ENCODE measurements at regions not wholly inside any gene's neighbourhood (a gene's known extent, or its start where the extent isn't known, plus 50 kb on each side); places are given as distances from the start of the nearest gene placed in this dataset.
"Not testable (repeated sequence)": the region's sequence is repeated elsewhere in the genome, so short reads cannot be mapped to it uniquely, and the experiment has no call there.

DNA sequence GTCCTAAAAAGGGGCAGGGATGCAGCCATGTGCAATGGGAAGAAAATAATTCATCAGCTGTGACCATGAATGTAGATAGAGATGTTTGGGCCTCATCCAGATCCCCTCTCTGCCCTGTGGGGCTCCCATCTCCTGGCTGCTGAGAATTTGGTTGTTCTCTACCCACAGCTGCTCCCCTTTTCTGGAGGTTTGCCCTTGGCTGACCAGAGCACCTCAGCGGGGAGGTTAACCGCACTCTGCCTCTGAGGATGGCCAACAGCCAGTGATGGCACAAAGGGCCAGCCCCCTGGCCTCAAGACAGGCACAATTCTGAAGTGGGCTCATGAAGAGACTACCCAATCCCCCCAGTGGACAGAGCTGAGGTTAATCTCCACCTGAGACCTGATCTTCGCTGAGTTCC lies 61.5 kb upstream of the SERP2 start:
- TF ChIP-seq, protein P1, sequence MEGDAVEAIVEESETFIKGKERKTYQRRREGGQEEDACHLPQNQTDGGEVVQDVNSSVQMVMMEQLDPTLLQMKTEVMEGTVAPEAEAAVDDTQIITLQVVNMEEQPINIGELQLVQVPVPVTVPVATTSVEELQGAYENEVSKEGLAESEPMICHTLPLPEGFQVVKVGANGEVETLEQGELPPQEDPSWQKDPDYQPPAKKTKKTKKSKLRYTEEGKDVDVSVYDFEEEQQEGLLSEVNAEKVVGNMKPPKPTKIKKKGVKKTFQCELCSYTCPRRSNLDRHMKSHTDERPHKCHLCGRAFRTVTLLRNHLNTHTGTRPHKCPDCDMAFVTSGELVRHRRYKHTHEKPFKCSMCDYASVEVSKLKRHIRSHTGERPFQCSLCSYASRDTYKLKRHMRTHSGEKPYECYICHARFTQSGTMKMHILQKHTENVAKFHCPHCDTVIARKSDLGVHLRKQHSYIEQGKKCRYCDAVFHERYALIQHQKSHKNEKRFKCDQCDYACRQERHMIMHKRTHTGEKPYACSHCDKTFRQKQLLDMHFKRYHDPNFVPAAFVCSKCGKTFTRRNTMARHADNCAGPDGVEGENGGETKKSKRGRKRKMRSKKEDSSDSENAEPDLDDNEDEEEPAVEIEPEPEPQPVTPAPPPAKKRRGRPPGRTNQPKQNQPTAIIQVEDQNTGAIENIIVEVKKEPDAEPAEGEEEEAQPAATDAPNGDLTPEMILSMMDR (IDR thresholded peaks at IDR 0.05; ENCODE audit: low read depth, low read length) = no peak
- no peak for DNase-seq (ENCODE audit: low read depth in 2 of 2)
- H3K4me3 ChIP-seq (replicated peaks in 1 of 2; ENCODE audit: low read depth in 2 of 2, low read length in 2 of 2) = no peak overlapping the region

DNA sequence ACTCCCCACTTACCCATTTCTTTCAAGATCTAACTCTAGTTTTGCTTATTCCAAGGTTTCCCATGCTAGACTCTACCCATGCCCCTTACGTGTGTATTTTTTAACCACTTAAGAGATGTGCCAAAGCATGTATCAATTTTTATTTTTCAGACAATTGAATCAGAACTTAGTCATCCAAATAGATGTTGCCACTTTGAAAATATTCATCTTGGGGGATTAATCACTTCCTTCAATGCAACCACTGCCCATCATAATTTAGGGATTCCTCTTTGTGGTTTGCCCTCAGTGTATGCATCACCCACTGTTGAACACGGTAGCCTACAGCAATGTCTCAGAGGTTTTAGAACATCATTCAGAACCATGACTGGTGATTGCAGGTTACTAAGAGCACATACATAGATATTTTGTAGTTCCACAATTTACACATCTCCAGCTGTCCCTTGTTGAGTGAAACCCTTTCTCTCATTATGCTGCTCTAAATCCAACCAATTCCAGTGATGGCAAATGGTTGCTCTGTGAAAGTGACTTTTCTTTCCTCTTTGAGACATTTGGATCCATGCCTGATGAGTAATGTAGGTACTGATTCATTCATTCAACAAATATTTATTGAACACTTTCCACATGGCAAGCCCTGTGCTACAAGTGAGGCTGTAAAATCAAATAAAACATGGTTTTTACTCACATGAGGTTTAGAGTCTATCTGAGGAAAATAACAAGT lies 60.6 kb upstream of the SERP2 start:
- TF ChIP-seq, protein P1 (IDR thresholded peaks at IDR 0.05; ENCODE audit: low read depth, low read length) = no peak
- H3K4me3 ChIP-seq (replicated peaks in 1 of 2; ENCODE audit: low read depth in 2 of 2, low read length in 2 of 2) = no peak overlapping the region
- DNase-seq (ENCODE audit: low read depth in 2 of 2) = peak; percentile 63 to 94

DNA sequence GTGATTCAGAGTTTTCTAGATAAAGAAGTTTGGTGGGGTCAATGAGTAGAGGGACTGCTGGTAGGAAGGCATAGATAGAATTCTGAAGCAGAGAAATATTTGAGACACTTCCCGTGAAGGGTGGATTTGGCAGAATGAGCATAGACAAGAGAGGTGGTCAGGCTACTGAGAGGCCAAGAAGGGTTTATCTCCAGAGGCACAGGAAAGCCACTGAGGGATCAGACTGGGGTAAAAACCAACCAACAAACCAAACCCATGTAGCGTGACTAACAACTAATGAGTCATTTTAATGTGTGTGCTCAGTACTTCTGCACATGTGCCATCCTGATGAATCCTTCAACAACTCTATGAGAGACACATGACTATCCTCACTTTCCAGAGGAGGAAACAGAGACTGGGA lies 60.0 kb upstream of the SERP2 start:
- no peak overlapping the region for H3K4me3 ChIP-seq (replicated peaks in 1 of 2; ENCODE audit: low read depth in 2 of 2, low read length in 2 of 2)
- TF ChIP-seq, protein P1 (IDR thresholded peaks at IDR 0.05; ENCODE audit: low read depth, low read length) = no peak
- peak; percentile 46 to 90 for DNase-seq (ENCODE audit: low read depth in 2 of 2)

DNA sequence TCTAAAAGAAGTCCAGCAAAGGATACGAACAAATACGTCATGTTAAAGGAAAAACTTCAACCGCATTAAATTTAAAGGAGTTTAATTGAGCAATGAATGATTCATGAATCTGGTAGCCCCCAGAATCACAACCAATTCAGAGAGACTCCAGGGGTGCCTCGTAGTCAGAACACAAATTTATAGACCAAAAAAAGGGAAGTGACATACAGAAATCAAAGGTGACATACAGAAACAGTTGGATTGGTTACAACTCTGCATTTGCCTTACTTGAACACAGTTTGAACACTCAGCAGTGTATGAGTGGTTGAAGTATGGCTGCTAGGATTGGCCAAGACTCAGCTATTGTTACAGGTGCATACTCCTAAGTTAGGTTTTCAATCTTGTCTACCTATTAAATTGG lies 59.5 kb upstream of the SERP2 start:
- not testable (repeated sequence) for DNase-seq (ENCODE audit: low read depth in 2 of 2); H3K4me3 ChIP-seq (replicated peaks in 1 of 2; ENCODE audit: low read depth in 2 of 2, low read length in 2 of 2)

DNA sequence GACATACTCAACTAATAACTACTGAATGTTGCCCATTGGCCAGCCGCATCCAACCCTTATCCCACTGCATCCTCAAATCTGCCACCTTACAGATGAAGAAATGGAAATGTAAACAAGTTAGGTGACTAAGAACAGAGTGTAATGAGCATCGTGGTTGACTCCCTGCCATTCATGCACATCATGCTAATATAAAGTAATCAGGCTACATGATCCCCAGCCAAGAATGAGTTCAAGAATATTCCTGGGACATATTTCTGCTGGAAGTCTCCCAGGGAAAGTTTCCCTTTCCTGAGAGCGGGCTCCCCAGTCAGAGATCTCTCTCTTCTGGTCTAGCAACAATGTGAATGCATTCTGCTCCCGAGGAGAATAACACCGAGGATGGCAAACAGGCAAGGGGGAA lies 55.9 kb upstream of the SERP2 start:
- H3K4me3 ChIP-seq (replicated peaks in 1 of 2; ENCODE audit: low read depth in 2 of 2, low read length in 2 of 2) = no peak overlapping the region
- TF ChIP-seq, protein P1 (IDR thresholded peaks at IDR 0.05; ENCODE audit: low read depth, low read length) = no peak
- DNase-seq (ENCODE audit: low read depth in 2 of 2) = no peak

DNA sequence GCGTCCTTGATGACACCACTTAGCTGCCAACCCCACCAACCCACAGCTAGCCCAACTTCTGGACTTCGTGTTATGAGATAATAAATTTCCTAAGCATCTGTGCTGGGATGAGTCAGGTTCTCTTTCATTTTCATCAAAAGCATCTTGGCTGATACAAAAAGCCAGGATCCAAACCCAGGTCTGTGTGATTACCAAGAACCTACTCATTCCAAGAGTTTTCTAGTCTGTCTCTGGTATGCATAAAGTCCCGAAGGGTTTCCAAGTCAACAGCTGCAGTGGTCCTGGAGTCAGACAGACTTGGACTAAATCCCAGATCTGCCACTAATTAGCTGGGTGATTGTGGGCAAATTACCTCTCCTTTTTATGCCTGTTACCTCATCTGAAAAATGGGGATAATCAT lies 55.5 kb upstream of the SERP2 start:
- peak in 1 of 2 donors; percentile 44 for DNase-seq (ENCODE audit: low read depth in 2 of 2)
- TF ChIP-seq, protein P1 (IDR thresholded peaks at IDR 0.05; ENCODE audit: low read depth, low read length) = no peak
- H3K4me3 ChIP-seq (replicated peaks in 1 of 2; ENCODE audit: low read depth in 2 of 2, low read length in 2 of 2) = no peak overlapping the region

DNA sequence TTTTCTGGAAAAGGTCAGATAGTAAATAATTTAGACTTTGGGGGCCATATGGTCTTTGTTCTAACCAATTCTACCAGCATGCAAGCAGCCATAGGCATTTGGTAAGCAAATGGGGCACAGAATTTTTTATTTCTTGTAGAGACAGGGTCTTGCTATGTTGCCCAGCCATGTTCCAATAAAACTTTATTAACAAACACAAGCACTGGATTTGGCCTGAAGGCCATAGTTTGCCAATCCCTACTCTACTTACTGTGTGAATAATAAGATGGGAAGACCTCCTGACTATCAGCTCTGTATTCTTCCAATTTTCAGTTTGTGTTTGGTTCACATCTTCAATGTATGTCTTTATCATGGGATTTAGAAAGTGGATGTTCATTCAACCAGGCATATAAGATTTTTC lies 53.0 kb upstream of the SERP2 start:
- DNase-seq (ENCODE audit: low read depth in 2 of 2) = no peak
- TF ChIP-seq, protein P1 (IDR thresholded peaks at IDR 0.05; ENCODE audit: low read depth, low read length) = no peak
- no peak overlapping the region for H3K4me3 ChIP-seq (replicated peaks in 1 of 2; ENCODE audit: low read depth in 2 of 2, low read length in 2 of 2)

Measured in cardiac fibroblast (primary cell).